HG02973 (cell line): ENCODE measurements at regions not wholly inside any gene's neighbourhood (a gene's known extent, or its start where the extent isn't known, plus 50 kb on each side); places are given as distances from the start of the nearest gene placed in this dataset.

Experiments
- ATAC-seq: cut with Tn5 transposase; IDR thresholded peaks from one replicate; pipeline ENCODE4 v1.9.1; 2021; ENCODE audit warnings: moderate library complexity; ENCODE audit not compliant: unreplicated experiment

GRCh38 chr12:115243933-115244628 is 560.1 kb upstream of the TBX3 start:
- ATAC-seq = no peak

- ATAC-seq = no peak
Measured at GRCh38 chr12:115240251-115240650, 556.3 kb upstream of the TBX3 start.

- no peak for ATAC-seq
Measured at GRCh38 chr12:115235880-115236279, 551.9 kb upstream of the TBX3 start.

GRCh38 chr12:115233891-115234543 is 550.0 kb upstream of the TBX3 start:
- no peak for ATAC-seq

- no peak for ATAC-seq
Measured at GRCh38 chr12:115232455-115233156, 548.6 kb upstream of the TBX3 start.

GRCh38 chr12:115230606-115231005 is 546.6 kb upstream of the TBX3 start:
- ATAC-seq = no peak

- no peak for ATAC-seq
Measured at GRCh38 chr12:115229517-115229916, 545.5 kb upstream of the TBX3 start.

GRCh38 chr12:115228434-115228833 is 544.5 kb upstream of the TBX3 start:
- no peak for ATAC-seq

- no peak for ATAC-seq
Measured at GRCh38 chr12:115227137-115227615, 543.2 kb upstream of the TBX3 start.

GRCh38 chr12:115225845-115226244 is 541.9 kb upstream of the TBX3 start:
- no peak for ATAC-seq

GRCh38 chr12:115223991-115224390 is 540.0 kb upstream of the TBX3 start:
- ATAC-seq = no peak

- no peak for ATAC-seq
Measured at GRCh38 chr12:115223322-115223721, 539.3 kb upstream of the TBX3 start.

GRCh38 chr12:115222220-115222619 is 538.2 kb upstream of the TBX3 start:
- no peak for ATAC-seq

GRCh38 chr12:115216301-115216700 is 532.3 kb upstream of the TBX3 start:
- ATAC-seq = no peak

GRCh38 chr12:115215544-115215943 is 531.6 kb upstream of the TBX3 start:
- no peak for ATAC-seq

- no peak for ATAC-seq
Measured at GRCh38 chr12:115213538-115214016, 529.6 kb upstream of the TBX3 start.

GRCh38 chr12:115213118-115213517 is 529.1 kb upstream of the TBX3 start:
- ATAC-seq = no peak

GRCh38 chr12:115212356-115212755 is 528.4 kb upstream of the TBX3 start:
- no peak for ATAC-seq

GRCh38 chr12:115210533-115211252 is 526.7 kb upstream of the TBX3 start:
- ATAC-seq = no peak

- ATAC-seq = no peak
Measured at GRCh38 chr12:115209230-115209629, 525.3 kb upstream of the TBX3 start.

- ATAC-seq = no peak
Measured at GRCh38 chr12:115208098-115208497, 524.1 kb upstream of the TBX3 start.
